Subcutaneous abdominal adipose tissue (tissue), 5 donors: ENCODE measurements at regions not wholly inside any gene's neighbourhood (a gene's known extent, or its start where the extent isn't known, plus 50 kb on each side); places are given as distances from the start of the nearest gene placed in this dataset.
"Not testable (repeated sequence)": the region's sequence is repeated elsewhere in the genome, so short reads cannot be mapped to it uniquely, and the experiment has no call there.

ENCODE experiments used
- H3K27ac ChIP-seq: one replicate; pipeline ENCODE4 v1.7.0; 2013; ENCODE audit warnings: low read depth, mild to moderate bottlenecking, inconsistent platforms, low read length, moderate library complexity
- H3K27me3 ChIP-seq, 5 donors: one replicate each; pipeline ENCODE4 v1.7.0; 2013; ENCODE audit warnings: low read length in 5 of 5, inconsistent platforms in 1 of 5; ENCODE audit not compliant: control insufficient read depth in 5 of 5, insufficient read depth in 4 of 5
- H3K36me3 ChIP-seq, 5 donors: one replicate each; pipeline ENCODE4 v1.7.0; 2013; ENCODE audit warnings: low read length in 5 of 5; ENCODE audit not compliant: control insufficient read depth in 5 of 5, insufficient read depth in 5 of 5
- H3K4me1 ChIP-seq, 5 donors: one replicate each; pipeline ENCODE4 v1.7.0; 2013; ENCODE audit warnings: low read length in 5 of 5, mild to moderate bottlenecking in 3 of 5, moderate library complexity in 1 of 5; ENCODE audit not compliant: control insufficient read depth in 5 of 5, insufficient read depth in 5 of 5
- H3K4me3 ChIP-seq, 5 donors: one replicate each; pipeline ENCODE4 v1.7.0; 2013; ENCODE audit warnings: low read length in 5 of 5, low read depth in 1 of 5
- H3K9ac ChIP-seq, 5 donors: one replicate each; pipeline ENCODE4 v1.7.0; 2013; ENCODE audit warnings: low read length in 5 of 5, mild to moderate bottlenecking in 4 of 5, moderate library complexity in 3 of 5
- H3K9me3 ChIP-seq, 5 donors: one replicate each; pipeline ENCODE4 v1.7.0; 2013; ENCODE audit warnings: low read length in 5 of 5; ENCODE audit not compliant: control insufficient read depth in 5 of 5
- donor health status: healthy.
- donor health status: healthy.
- donor health status: healthy.
- donor health status: healthy.
- donor health status: healthy.

DNA sequence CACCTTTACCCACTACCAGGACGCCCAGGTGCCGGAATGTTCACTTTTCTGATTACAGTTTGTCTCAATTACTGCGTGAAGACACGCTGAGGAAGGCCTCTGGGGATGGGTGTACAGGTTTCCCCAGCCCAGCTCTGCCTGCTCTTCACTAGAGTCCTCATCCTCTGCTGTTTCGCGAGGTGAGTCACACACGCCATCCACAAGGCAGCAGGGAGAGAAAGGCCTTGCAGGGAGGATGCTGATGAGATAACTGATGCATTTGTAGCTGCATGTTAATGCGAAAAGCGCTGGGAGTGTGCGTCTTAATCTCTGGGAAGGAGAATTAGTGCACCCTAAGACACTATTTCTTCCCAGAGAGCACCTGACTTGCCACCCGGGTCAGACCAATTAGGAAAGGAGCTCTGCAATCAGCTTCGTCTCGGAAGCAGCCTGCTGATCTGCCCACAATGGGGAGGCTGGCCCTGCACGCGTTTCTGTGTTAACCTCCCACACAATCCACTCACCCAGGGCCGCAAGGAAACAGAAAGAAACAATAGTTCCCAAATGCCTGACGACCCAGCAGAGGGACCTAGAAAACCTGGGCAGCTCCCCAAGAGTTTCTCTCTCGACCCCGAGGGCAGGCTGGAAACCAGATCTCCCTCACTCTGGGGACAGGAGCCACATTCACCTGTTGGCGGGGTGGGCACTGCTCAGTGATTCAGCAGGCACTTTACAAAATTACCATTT lies 578.7 kb downstream of the GLRX3 start:
- H3K4me1 ChIP-seq, result no peaks in the 10 kb centered on the region
- peaks cover 0 to 2% (median 0%) of the 10 kb centered on the region in 5 donors for H3K9me3 ChIP-seq
- H3K27me3 ChIP-seq, result peaks cover 5 to 20% (median 14%) of the 10 kb centered on the region in 5 donors
- no peak overlapping the region for H3K27ac ChIP-seq
- no peaks in the 10 kb centered on the region for H3K36me3 ChIP-seq
- no peak overlapping the region for H3K9ac ChIP-seq
- H3K4me3 ChIP-seq, result no peak overlapping the region

GRCh38 chr10:130715686-130716670 lies 579.8 kb downstream of the GLRX3 start:
- Histone ChIP-seq H3K4me3 (no peak overlapping the region), H3K27ac (no peak overlapping the region), H3K4me1 (no peaks in the 10 kb centered on the region), H3K9me3 (peaks cover 0 to 2% (median 0%) of the 10 kb centered on the region in 5 donors), H3K9ac (no peak overlapping the region), H3K27me3 (peaks cover 0 to 20% (median 12%) of the 10 kb centered on the region in 5 donors), H3K36me3 (no peaks in the 10 kb centered on the region)

DNA sequence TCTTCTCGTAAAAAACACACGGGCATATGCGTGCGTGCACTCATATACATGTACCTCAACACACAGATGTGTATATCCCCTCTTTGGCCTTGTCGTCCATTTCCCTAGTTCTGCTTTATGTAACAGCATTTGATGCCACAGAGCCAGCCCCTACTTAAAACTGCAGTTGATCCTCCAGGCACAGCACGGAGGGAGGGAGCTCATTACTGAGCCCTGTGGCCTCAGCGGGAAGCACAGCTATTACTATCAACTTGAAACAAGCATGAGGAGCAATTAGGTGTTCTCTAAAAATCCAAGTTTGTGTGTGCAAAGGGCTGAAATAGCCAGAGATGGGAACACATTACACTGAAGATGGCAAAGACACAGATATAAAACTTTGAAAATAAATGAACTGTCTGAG lies 580.9 kb downstream of the GLRX3 start:
- H3K27ac ChIP-seq, result no peak overlapping the region
- no peak overlapping the region for H3K4me3 ChIP-seq
- H3K27me3 ChIP-seq, result peaks cover 0 to 18% (median 9%) of the 10 kb centered on the region in 5 donors
- H3K4me1 ChIP-seq, result no peaks in the 10 kb centered on the region
- H3K9me3 ChIP-seq, result peaks cover 0 to 2% (median 0%) of the 10 kb centered on the region in 5 donors
- H3K9ac ChIP-seq, result no peak overlapping the region
- H3K36me3 ChIP-seq, result no peaks in the 10 kb centered on the region

- H3K4me1 ChIP-seq, H3K36me3 ChIP-seq, H3K27ac ChIP-seq, H3K9me3 ChIP-seq, H3K4me3 ChIP-seq, H3K9ac ChIP-seq: not testable (repeated sequence)
- peaks cover 0 to 14% (median 9%) of the 10 kb centered on the region in 5 donors for H3K27me3 ChIP-seq
Measured at GRCh38 chr10:130718744-130719447, 582.7 kb downstream of the GLRX3 start.

DNA sequence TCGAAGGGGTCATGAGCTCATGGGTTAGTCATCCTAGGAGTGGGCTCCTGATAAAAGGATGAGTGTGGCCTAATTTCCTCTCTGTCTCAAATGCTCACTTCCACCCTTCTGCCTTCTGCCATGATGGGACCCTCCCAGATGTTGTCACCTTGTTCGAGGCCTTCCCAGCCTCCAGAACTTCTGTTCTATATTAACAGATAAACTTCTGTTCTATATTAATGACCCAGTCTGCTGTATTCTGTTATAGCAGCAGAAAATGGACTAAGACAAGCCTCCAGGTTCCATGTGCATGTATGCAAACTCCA lies 583.2 kb downstream of the GLRX3 start:
- H3K9me3 ChIP-seq, result no peaks in the 10 kb centered on the region
- H3K4me1 ChIP-seq, result no peaks in the 10 kb centered on the region
- H3K27me3 ChIP-seq, result peaks cover 0 to 10% (median 9%) of the 10 kb centered on the region in 5 donors
- H3K27ac ChIP-seq, result no peak overlapping the region
- no peak overlapping the region for H3K9ac ChIP-seq
- H3K4me3 ChIP-seq, result no peak overlapping the region
- no peaks in the 10 kb centered on the region for H3K36me3 ChIP-seq

DNA sequence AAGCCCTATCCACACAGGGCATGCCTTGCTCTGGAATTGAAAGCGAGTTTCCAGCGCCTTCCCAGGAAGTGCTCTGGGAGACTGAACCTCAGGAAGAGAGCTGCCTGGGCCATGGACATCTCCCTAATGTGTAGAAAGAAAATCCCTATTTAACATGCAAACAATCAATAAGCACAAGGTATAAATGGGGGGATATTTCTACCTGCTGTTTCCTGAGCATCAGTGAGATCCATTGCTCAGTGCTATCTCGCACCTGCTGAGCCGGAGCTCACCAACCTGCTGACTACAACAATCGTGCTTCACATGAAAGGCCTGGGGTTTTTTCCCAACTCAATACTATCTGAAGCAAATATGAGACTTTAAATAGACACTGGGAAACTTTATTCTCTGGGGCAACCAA lies 584.0 kb downstream of the GLRX3 start:
- Histone ChIP-seq H3K36me3 (no peaks in the 10 kb centered on the region), H3K27me3 (peaks cover 0 to 9% (median 4%) of the 10 kb centered on the region in 5 donors), H3K4me1 (no peaks in the 10 kb centered on the region), H3K9me3 (no peaks in the 10 kb centered on the region), H3K27ac (no peak overlapping the region), H3K4me3 (no peak overlapping the region), H3K9ac (no peak overlapping the region)

- no peak overlapping the region for H3K4me3 ChIP-seq
- H3K9me3 ChIP-seq, result no peaks in the 10 kb centered on the region
- H3K9ac ChIP-seq, result no peak overlapping the region
- H3K4me1 ChIP-seq, result no peaks in the 10 kb centered on the region
- peaks cover 0 to 4% (median 1%) of the 10 kb centered on the region in 5 donors for H3K27me3 ChIP-seq
- no peaks in the 10 kb centered on the region for H3K36me3 ChIP-seq
- H3K27ac ChIP-seq, result no peak overlapping the region
Measured at GRCh38 chr10:130721971-130722370, 585.8 kb downstream of the GLRX3 start.

GRCh38 chr10:130723704-130724103 lies 587.5 kb downstream of the GLRX3 start:
- H3K9me3 ChIP-seq, result no peaks in the 10 kb centered on the region
- no peak overlapping the region for H3K27ac ChIP-seq
- H3K9ac ChIP-seq, result no peak overlapping the region
- H3K4me1 ChIP-seq, result no peaks in the 10 kb centered on the region
- no peaks in the 10 kb centered on the region for H3K36me3 ChIP-seq
- H3K27me3 ChIP-seq, result peaks cover 0 to 13% (median 7%) of the 10 kb centered on the region in 5 donors
- H3K4me3 ChIP-seq, result no peak overlapping the region

GRCh38 chr10:130725474-130725970 lies 586.0 kb downstream of the TCERG1L start:
- Histone ChIP-seq H3K4me3 (no peak overlapping the region), H3K27me3 (peaks cover 0 to 15% (median 7%) of the 10 kb centered on the region in 5 donors), H3K36me3 (no peaks in the 10 kb centered on the region), H3K9me3 (no peaks in the 10 kb centered on the region), H3K27ac (no peak overlapping the region), H3K9ac (no peak overlapping the region), H3K4me1 (no peaks in the 10 kb centered on the region)
